HL-60 (cell line): ENCODE measurements at regions not wholly inside any gene's neighbourhood (a gene's known extent, or its start where the extent isn't known, plus 50 kb on each side); places are given as distances from the start of the nearest gene placed in this dataset.

Source experiments
- DNase-seq, 2 experiments: peaks; one replicate each; pipeline ENCODE4 v3.0.0-alpha.2; 2010 to 2020; ENCODE audit warnings: low read depth in 1 of 2, low spot score in 1 of 2
- H3K27ac ChIP-seq: fragments of 250-450 bp; sonication (Bioruptor Pico); replicated peaks from 2 replicates; pipeline ENCODE4 v1.5.1; 2020; ENCODE audit warnings: mild to moderate bottlenecking, moderate library complexity
- H3K27me3 ChIP-seq: fragments of 250-450 bp; sonication (Bioruptor Pico); 2 replicates; pipeline ENCODE4 v1.5.1; 2021; ENCODE audit warnings: mild to moderate bottlenecking, moderate library complexity; ENCODE audit not compliant: insufficient read depth, poor library complexity, severe bottlenecking
- H3K4me3 ChIP-seq: replicated peaks from 2 replicates; pipeline ENCODE4 v1.5.1; 2011; ENCODE audit warnings: mild to moderate bottlenecking, control low read depth, low read length; ENCODE audit not compliant: insufficient read depth
- CTCF ChIP-seq: IDR thresholded peaks from one replicate; pipeline ENCODE4 v1.5.1; 2011; ENCODE audit warnings: low read length, control low read depth, inconsistent platforms; ENCODE audit not compliant: insufficient read depth
- GABPA ChIP-seq: IDR thresholded peaks from 2 replicates; pipeline ENCODE4 v1.6.1; 2012; ENCODE audit warnings: low read depth
- POLR2AphosphoS5 ChIP-seq: IDR thresholded peaks from 2 replicates; pipeline ENCODE4 v1.6.1; 2012; ENCODE audit warnings: low read depth
- REST ChIP-seq: IDR thresholded peaks from 2 replicates; pipeline ENCODE4 v1.6.1; 2012; ENCODE audit warnings: low read depth; ENCODE audit not compliant: insufficient replicate concordance
- SPI1 ChIP-seq: IDR thresholded peaks from 2 replicates; pipeline ENCODE4 v1.6.1; 2012; ENCODE audit warnings: low read depth, mild to moderate bottlenecking, borderline replicate concordance

GRCh38 chr4:124133753-124134152, 578.8 kb downstream of the ANKRD50 start:
- H3K27ac ChIP-seq = no peak overlapping the region
- TF ChIP-seq GABPA = no peak
- no peak for TF ChIP-seq REST
- TF ChIP-seq SPI1 = no peak
- no peak for DNase-seq
- H3K4me3 ChIP-seq = no peak overlapping the region
- no peaks in the 10 kb centered on the region for H3K27me3 ChIP-seq

GRCh38 chr4:124135409-124135813, 577.1 kb downstream of the ANKRD50 start:
- H3K27ac ChIP-seq = no peak overlapping the region
- no peak for DNase-seq
- no peak overlapping the region for H3K4me3 ChIP-seq
- no peaks in the 10 kb centered on the region for H3K27me3 ChIP-seq
- no peak for TF ChIP-seq REST
- TF ChIP-seq SPI1 = no peak
- no peak for TF ChIP-seq POLR2AphosphoS5
- TF ChIP-seq GABPA = no peak
- no peak for TF ChIP-seq CTCF

GRCh38 chr4:124139044-124139443, 573.5 kb downstream of the ANKRD50 start:
- no peak for DNase-seq
- H3K27ac ChIP-seq = no peak overlapping the region
- H3K27me3 ChIP-seq = no peaks in the 10 kb centered on the region
- TF ChIP-seq POLR2AphosphoS5 (no peak), GABPA (no peak), REST (no peak), SPI1 (no peak), CTCF (no peak)
- H3K4me3 ChIP-seq = no peak overlapping the region

GRCh38 chr4:124143632-124144031, 568.9 kb downstream of the ANKRD50 start:
- DNase-seq = no peak
- no peak overlapping the region for H3K27ac ChIP-seq
- TF ChIP-seq REST = no peak
- no peak for TF ChIP-seq SPI1
- no peak for TF ChIP-seq POLR2AphosphoS5
- TF ChIP-seq CTCF = no peak
- no peak for TF ChIP-seq GABPA
- H3K27me3 ChIP-seq = no peaks in the 10 kb centered on the region
- no peak overlapping the region for H3K4me3 ChIP-seq
